ENCODE measurements at regions not wholly inside any gene's neighbourhood (a gene's known extent, or its start where the extent isn't known, plus 50 kb on each side); places are given as distances from the start of the nearest gene placed in this dataset.
A peak's percentile ranks its signal among the peaks of the same experiment; 100 is the strongest.

- H3K27me3 Mint-ChIP-seq, result peaks cover 62% of the 10 kb centered on the region
- no peak for DNase-seq
- H3K4me1 Mint-ChIP-seq, result no peaks in the 10 kb centered on the region
- H3K9me3 Mint-ChIP-seq, result no peaks in the 10 kb centered on the region
- ATAC-seq, result no peak
- no peak overlapping the region for H3K27ac Mint-ChIP-seq
- no peak overlapping the region for H3K4me3 Mint-ChIP-seq
Observed at GRCh38 chr3:127394031-127394430, 106.2 kb upstream of the PRR20G start.

DNA sequence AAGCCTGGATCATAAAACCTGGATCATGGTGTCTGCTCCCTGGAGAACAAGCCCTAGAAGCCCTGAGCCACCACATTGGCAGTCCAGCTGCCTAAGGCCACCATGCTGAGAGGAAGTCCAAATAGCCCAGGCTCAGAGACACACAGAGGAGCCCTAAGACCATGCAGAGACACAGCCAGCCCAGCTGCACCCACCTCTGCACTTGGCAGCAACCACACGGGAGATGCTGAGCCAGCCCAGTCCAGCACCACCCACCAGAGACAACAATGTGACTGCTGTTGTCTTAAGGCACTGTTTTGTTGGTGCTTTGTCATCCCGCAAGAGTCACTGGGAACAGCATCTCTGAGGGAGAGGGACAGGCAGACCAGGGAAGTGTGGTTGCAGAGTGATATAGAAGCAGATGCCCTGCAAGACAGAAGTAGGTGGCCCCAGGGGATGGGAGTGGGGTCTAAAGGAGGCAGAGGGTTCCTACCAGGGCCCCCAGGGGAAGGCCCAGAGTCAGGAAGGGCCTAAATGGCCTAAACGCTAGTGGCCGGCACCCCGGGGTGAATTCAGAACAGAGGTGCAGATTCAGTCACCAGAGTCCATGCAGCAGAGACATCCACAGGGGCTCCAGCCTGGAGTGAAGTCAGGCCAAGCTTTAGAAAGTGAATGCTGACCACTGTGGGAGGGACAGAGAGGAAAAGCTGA is 105.4 kb upstream of the PRR20G start:
- DNase-seq, result no peak
- Mint-ChIP-seq H3K27me3 (peaks cover 61% of the 10 kb centered on the region), H3K4me3 (no peak overlapping the region), H3K27ac (no peak overlapping the region), H3K9me3 (no peaks in the 10 kb centered on the region), H3K4me1 (no peaks in the 10 kb centered on the region)
- ATAC-seq, result no peak

DNA sequence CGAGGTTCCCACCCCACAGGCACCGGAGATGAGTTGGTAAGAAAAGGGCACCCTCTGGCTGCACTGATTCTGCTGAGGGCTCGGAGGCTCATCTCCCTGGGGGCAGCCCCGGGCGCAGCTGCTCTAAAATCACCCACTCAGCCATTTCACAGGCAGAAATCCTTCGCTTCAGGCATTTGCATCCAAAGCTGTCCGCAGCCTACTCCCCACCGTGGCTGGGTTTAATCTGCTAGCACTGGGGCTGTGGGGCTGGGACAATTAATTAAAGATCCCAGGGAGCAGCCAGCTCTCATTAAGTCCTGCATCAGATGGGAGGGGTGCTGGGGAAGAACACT is 104.3 kb upstream of the PRR20G start:
- H3K4me3 Mint-ChIP-seq, result no peak overlapping the region
- H3K27me3 Mint-ChIP-seq, result peaks cover 69% of the 10 kb centered on the region
- no peaks in the 10 kb centered on the region for H3K9me3 Mint-ChIP-seq
- no peak overlapping the region for H3K27ac Mint-ChIP-seq
- no peak for ATAC-seq
- H3K4me1 Mint-ChIP-seq, result no peaks in the 10 kb centered on the region
- no peak for DNase-seq

DNA sequence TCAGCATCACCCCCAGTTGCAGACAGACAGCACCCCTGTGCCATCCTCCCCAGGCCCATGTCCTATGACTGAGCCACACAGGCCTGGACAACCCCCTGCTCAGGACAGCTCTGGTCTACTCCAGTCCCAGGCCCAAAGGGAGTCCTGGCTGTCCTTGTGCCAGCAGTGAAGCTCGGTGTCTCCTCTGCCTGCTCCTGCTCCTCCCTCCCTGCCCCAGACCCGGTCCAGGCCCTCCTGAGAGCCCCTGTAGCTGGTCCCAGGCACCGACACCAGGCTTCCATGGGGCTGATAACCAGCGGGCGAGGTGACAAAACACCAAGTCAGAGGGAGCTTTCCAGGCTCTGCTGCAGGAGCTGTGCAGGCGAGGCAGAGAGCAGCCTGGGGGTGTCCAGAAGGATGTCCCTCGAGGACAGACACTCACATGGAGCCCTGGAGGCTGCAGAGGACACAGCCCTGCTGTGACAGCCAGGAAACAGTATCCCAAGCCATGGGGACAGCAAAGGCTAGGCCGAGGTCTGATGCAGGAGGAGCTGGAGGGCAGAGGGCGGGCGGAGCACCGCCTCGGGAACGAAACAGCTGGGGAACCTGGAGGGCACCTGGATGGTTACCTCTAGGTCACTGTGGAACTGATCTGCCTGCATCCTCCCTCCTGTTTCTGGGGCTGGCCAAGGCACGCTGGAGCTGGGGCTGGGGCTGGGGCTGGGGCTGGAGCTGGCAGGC is 103.8 kb upstream of the PRR20G start:
- H3K4me1 Mint-ChIP-seq, result no peaks in the 10 kb centered on the region
- ATAC-seq, result no peak
- no peaks in the 10 kb centered on the region for H3K9me3 Mint-ChIP-seq
- no peak overlapping the region for H3K4me3 Mint-ChIP-seq
- H3K27me3 Mint-ChIP-seq, result peaks cover 64% of the 10 kb centered on the region
- peak overlapping the region in 1 of 2 donors; percentile 34 for H3K27ac Mint-ChIP-seq
- no peak for DNase-seq

DNA sequence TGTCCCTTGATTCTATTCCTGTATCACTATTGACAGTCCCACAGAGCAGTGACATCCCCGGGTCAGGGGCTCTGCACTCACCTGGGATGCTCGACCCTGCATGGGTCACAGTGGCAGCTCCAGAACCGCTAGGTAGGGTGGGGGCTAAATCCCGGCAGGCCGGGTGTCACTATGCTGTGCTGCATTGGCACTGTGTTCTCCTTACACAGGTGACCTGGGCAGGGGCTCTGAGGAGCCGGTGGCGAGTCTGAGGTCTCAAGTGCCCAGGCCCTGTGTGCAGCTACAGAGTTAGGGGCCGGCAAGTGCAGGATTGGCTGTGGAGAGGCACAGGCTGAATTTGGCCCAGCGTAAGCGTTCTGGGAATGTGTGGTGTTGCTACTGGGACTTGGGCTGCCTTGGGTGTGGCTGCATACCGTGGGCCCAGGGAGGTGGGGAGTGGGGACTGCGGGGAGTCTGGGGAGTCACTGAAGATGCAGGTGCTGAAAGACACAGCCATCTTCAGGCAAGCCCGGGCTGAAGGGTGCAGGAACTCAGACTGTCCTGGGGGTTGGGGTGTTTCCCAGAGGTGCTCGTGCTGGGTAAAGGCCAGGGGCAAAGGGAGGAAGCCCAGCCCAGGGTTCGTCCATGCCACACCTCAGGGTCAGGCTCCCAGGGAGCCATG is 102.6 kb upstream of the PRR20G start:
- no peaks in the 10 kb centered on the region for H3K9me3 Mint-ChIP-seq
- H3K27me3 Mint-ChIP-seq, result peaks cover 53% of the 10 kb centered on the region
- no peaks in the 10 kb centered on the region for H3K4me1 Mint-ChIP-seq
- H3K27ac Mint-ChIP-seq, result peak overlapping the region in 1 of 2 donors; percentile 74
- ATAC-seq, result no peak
- no peak for DNase-seq
- no peak overlapping the region for H3K4me3 Mint-ChIP-seq

DNA sequence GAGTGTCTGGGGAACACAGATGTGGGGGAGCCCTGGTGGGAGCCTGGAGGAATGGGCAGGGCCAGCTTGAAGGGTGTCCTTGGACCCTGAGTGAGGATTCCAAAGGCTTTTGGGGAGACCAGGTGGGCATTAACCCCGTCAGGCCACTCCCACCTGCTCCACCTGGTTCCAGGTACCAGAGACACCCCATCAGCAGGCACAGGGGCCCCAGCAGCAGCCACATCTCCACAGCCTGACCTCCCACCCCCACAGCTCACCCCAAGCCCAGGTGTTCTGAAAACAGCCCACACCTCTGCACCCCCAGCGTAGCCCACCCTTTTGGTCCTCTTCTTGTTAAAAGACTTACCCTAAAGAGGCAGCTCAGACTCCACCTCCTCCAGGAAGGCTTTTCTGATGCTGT is 102.1 kb upstream of the PRR20G start:
- H3K4me3 Mint-ChIP-seq, result no peak overlapping the region
- H3K27ac Mint-ChIP-seq, result no peak overlapping the region
- peaks cover 47% of the 10 kb centered on the region for H3K27me3 Mint-ChIP-seq
- H3K9me3 Mint-ChIP-seq, result no peaks in the 10 kb centered on the region
- ATAC-seq (no peak), DNase-seq (no peak)
- H3K4me1 Mint-ChIP-seq, result no peaks in the 10 kb centered on the region

DNA sequence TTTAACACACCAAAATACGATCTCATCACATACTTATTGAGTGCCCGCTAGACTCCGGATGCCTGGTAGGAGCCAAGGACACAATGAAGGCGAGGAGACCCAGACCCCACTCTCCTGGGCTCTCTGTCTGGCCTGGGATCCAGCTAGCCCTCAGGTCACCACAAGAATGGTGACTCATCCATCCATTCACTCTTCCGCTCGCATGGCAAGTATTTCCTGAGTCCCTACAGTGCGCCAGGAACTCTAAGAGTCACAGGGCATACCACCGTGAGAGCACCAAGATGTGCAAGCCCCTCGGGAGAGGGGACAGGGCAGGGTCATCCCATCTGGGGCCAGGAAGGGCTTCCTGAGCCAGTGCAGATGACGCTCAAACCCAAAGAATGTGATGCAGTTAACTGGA is 101.6 kb upstream of the PRR20G start:
- Mint-ChIP-seq H3K9me3 (no peaks in the 10 kb centered on the region), H3K4me1 (no peaks in the 10 kb centered on the region), H3K4me3 (no peak overlapping the region), H3K27me3 (peaks cover 42% of the 10 kb centered on the region), H3K27ac (peak overlapping the region in 1 of 2 donors; percentile 46)
- DNase-seq (no peak), ATAC-seq (no peak)

- H3K27me3 Mint-ChIP-seq, result peaks cover 38% of the 10 kb centered on the region
- H3K4me1 Mint-ChIP-seq, result no peaks in the 10 kb centered on the region
- DNase-seq, result no peak
- no peaks in the 10 kb centered on the region for H3K9me3 Mint-ChIP-seq
- ATAC-seq, result no peak
- H3K27ac Mint-ChIP-seq, result no peak overlapping the region
- H3K4me3 Mint-ChIP-seq, result no peak overlapping the region
Observed at GRCh38 chr3:127388427-127388826, 100.6 kb upstream of the PRR20G start.

DNA sequence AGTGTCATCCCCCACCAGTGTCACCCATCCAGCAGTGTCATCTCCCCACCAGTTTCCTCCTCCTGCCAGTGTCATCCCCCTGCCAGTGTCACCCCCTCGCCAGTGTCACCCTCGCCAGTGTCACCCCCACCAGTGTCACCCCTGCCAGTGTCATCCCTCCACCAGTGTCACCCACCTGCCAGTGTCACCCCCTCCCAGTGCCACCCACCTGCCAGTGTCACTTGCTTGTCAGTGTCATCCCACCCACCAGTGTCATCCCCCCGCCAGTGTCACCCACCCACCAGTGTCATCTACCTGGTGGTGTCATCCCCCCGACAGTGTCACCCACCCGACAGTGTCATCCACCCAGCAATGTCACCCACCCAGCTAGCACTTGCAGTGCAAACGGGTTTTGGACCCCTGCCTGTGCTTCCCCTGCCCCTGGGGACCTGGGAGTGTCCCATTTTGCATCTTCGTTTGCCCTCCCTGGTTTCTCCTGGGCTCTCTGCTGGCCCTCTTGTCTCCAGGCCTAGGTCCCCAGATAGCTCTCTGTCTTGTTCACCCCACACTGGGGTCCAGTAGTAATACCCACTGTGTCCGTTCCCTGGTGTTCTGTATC is 99.8 kb upstream of the PRR20G start:
- Mint-ChIP-seq H3K27ac (no peak overlapping the region), H3K9me3 (no peaks in the 10 kb centered on the region), H3K4me3 (no peak overlapping the region), H3K4me1 (no peaks in the 10 kb centered on the region), H3K27me3 (peaks cover 33% of the 10 kb centered on the region)
- ATAC-seq (peak; percentile 28), DNase-seq (no peak)

- Mint-ChIP-seq H3K4me3 (no peak overlapping the region), H3K27me3 (peaks cover 33% of the 10 kb centered on the region), H3K27ac (peak overlapping the region in 1 of 2 donors; percentile 25), H3K9me3 (peaks cover 0 to under 1% of the 10 kb centered on the region in 2 donors), H3K4me1 (no peaks in the 10 kb centered on the region)
- ATAC-seq (peak; percentile 13), DNase-seq (no peak)
Observed at GRCh38 chr3:127387119-127387518, 99.3 kb upstream of the PRR20G start.

- H3K4me3 Mint-ChIP-seq, result no peak overlapping the region
Observed at GRCh38 chr3:127386490-127386889, 98.6 kb upstream of the PRR20G start.

GRCh38 chr3:127385540-127385870 is 97.7 kb upstream of the PRR20G start:
- peaks cover 28% of the 10 kb centered on the region for H3K27me3 Mint-ChIP-seq
- no peak overlapping the region for H3K27ac Mint-ChIP-seq
- DNase-seq (no peak), ATAC-seq (no peak)
- peaks cover 0 to 5% of the 10 kb centered on the region in 2 donors for H3K9me3 Mint-ChIP-seq
- H3K4me1 Mint-ChIP-seq, result no peaks in the 10 kb centered on the region
- H3K4me3 Mint-ChIP-seq, result no peak overlapping the region

More at GRCh38 chr3:127386490-127386889, 98.6 kb upstream of the PRR20G start:
- no peak overlapping the region for H3K27ac Mint-ChIP-seq
- DNase-seq (no peak), ATAC-seq (no peak)
- H3K9me3 Mint-ChIP-seq, result peaks cover 0 to 5% of the 10 kb centered on the region in 2 donors
- H3K27me3 Mint-ChIP-seq, result peaks cover 30% of the 10 kb centered on the region
- H3K4me1 Mint-ChIP-seq, result no peaks in the 10 kb centered on the region

DNA sequence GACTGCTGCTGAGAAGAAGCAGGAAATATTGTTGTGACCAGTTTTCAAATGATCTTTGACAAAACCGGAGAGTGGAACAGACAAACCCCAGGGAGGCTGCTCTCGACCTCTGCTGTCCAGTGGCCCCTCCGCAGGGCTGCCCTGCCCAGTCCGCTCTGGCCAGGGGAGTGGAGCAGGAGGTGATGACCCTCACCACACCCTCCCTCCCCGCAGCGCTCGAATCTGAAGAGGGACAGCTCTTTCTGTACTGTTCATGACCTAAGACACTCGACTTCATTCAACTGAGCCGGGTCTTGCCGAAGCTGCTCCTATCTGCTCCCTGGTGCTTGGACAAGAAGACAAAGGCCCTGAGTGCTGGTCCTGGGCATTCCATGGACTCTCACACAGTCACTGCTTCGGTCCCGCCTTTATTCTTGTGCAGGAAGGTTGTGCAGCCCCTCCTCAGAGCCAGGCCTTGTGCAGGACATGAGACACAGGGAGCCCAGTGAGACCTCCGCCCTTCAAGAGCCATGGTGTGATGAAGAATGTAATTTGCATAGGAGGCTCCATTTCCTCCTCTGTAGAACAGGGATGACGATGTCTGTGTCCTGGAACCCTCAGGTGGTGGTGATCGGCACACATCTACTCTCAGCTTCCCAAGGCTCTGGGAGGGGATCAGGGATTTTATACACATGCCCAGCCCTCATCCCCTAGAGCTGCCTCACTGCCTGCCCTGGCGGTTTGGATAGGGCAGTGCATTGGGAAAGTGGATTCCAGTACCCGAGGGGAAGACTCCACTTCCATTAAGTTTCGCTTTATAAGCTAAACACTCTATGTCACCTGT is 97.1 kb upstream of the PRR20G start:
- H3K27me3 Mint-ChIP-seq, result peaks cover 26% of the 10 kb centered on the region
- no peaks in the 10 kb centered on the region for H3K4me1 Mint-ChIP-seq
- H3K9me3 Mint-ChIP-seq, result peaks cover 0 to 5% of the 10 kb centered on the region in 2 donors
- ATAC-seq, result no peak
- DNase-seq, result no peak
- H3K27ac Mint-ChIP-seq, result no peak overlapping the region
- H3K4me3 Mint-ChIP-seq, result no peak overlapping the region

GRCh38 chr3:127383656-127384179 is 95.9 kb upstream of the PRR20G start:
- DNase-seq, result no peak
- Mint-ChIP-seq H3K4me3 (no peak overlapping the region), H3K4me1 (no peaks in the 10 kb centered on the region), H3K27me3 (peaks cover 26% of the 10 kb centered on the region), H3K27ac (no peak overlapping the region), H3K9me3 (peaks cover 0 to 5% of the 10 kb centered on the region in 2 donors)
- no peak for ATAC-seq
